A549 (cell line): ENCODE measurements at regions not wholly inside any gene's neighbourhood (a gene's known extent, or its start where the extent isn't known, plus 50 kb on each side); places are given as distances from the start of the nearest gene placed in this dataset.

Experiments
- ATAC-seq, 2 experiments: fragments of 200-7000 bp in 1 of 2; fragments of >200 bp in 1 of 2; cut with Nextera tagmentation in 1 of 2; cut with Tn5 transposase in 1 of 2; 3 replicates each; pipeline versions ENCODE4 v1.8.0 to v1.9.1; 2018 to 2020; ENCODE audit warnings: mild to moderate bottlenecking in 1 of 2, moderate library complexity in 1 of 2
- CTCF ChIA-PET: fragments of 300-600 bp; sonication (Branson Sonifier 250); formaldehyde crosslinking; extraction: SDS; loops from one replicate; lab custom pipeline; 2021; ENCODE audit warnings: antibody characterized with exemption, inconsistent platforms; lab: Yijun Ruan, JAX
- POLR2A ChIA-PET: fragments of 350-600 bp; formaldehyde crosslinking; extraction: SDS; loops from one replicate; lab custom pipeline; 2021; ENCODE audit warnings: antibody characterized with exemption, inconsistent platforms; lab: Yijun Ruan, JAX
- DNase-seq, 2 experiments: peaks; one replicate each; pipeline versions ENCODE4 v3.0.0 to v3.0.0-alpha.2; 2011 to 2016; ENCODE audit warnings: low read depth in 1 of 2, low spot score in 1 of 2
- FAIRE-seq: peaks from 2 replicates; lab custom pipeline; 2011; peaks lifted over from hg19 to GRCh38; lab: Jason Lieb, UNC
- H3K27ac ChIP-seq, 2 experiments: fragments of >200 bp; sonication (Bioruptor Twin); formaldehyde crosslinking; 3 replicates each; pipeline ENCODE4 v1.5.1; 2016 to 2017
- H3K4me1 ChIP-seq: fragments of >200 bp; sonication (Bioruptor Twin); formaldehyde crosslinking; 3 replicates; pipeline ENCODE4 v1.6.1; 2016
- H3K4me2 ChIP-seq: fragments of >200 bp; sonication (Bioruptor Twin); formaldehyde crosslinking; 3 replicates; pipeline ENCODE4 v1.6.1; 2016
- H3K4me3 ChIP-seq: fragments of >200 bp; sonication (Bioruptor Twin); formaldehyde crosslinking; 3 replicates; pipeline ENCODE4 v1.5.1; 2016
- H3K9me3 ChIP-seq: fragments of >200 bp; sonication (Bioruptor Twin); formaldehyde crosslinking; 3 replicates; pipeline ENCODE4 v1.6.1; 2016
- BHLHE40 ChIP-seq: IDR thresholded peaks from 2 replicates; pipeline ENCODE4 v1.6.1; 2012; ENCODE audit warnings: low read depth, low read length, inconsistent platforms
- CBX8 ChIP-seq: fragments of 200-600 bp; sonication (generic); IDR thresholded peaks from 2 replicates; pipeline ENCODE4 v1.6.1; 2016
- CHD2 ChIP-seq: fragments of 150-350 bp; IDR thresholded peaks from 2 replicates; pipeline ENCODE4 v1.6.1; 2014; ENCODE audit warnings: low read length; ENCODE audit not compliant: partially characterized antibody
- CHD4 ChIP-seq: fragments of 200-600 bp; sonication (generic); IDR thresholded peaks from 2 replicates; pipeline ENCODE4 v1.6.1; 2016; ENCODE audit warnings: antibody characterized with exemption, mild to moderate bottlenecking, borderline replicate concordance
- EHF ChIP-seq: fragments of 250-450 bp; sonication (Bioruptor Pico); IDR thresholded peaks from 2 replicates; pipeline ENCODE4 v1.5.0; 2020; ENCODE audit warnings: mild to moderate bottlenecking
- ESRRA ChIP-seq: fragments of 150-350 bp; IDR thresholded peaks from 2 replicates; pipeline ENCODE4 v1.6.1; 2014; ENCODE audit warnings: mild to moderate bottlenecking, low read length, borderline replicate concordance
- FOSB ChIP-seq: fragments of 250-450 bp; sonication (Bioruptor Pico); IDR thresholded peaks from 2 replicates; pipeline ENCODE4 v1.5.0; 2020; ENCODE audit warnings: mild to moderate bottlenecking, moderate library complexity
- FOSL2 ChIP-seq, 2 experiments: fragments of 450-650 bp in 1 of 2; fragments of >200 bp in 1 of 2; sonication (Bioruptor Twin) in 1 of 2; formaldehyde crosslinking; IDR thresholded peaks; 2 replicates each; pipeline versions ENCODE4 v1.5.0 to v1.6.1; 2016 to 2020; ENCODE audit warnings: mild to moderate bottlenecking in 1 of 2, moderate library complexity in 1 of 2
- FOXS1 ChIP-seq: fragments of 250-450 bp; sonication (Bioruptor Pico); IDR thresholded peaks from 2 replicates; pipeline ENCODE4 v1.5.0; 2020; ENCODE audit warnings: mild to moderate bottlenecking, moderate library complexity
- HDAC2 ChIP-seq: fragments of 200-600 bp; sonication (generic); IDR thresholded peaks from 2 replicates; pipeline ENCODE4 v1.6.1; 2016
- HOXA7 ChIP-seq: fragments of 250-450 bp; sonication (Bioruptor Pico); IDR thresholded peaks from 2 replicates; pipeline ENCODE4 v1.5.0; 2020; ENCODE audit warnings: mild to moderate bottlenecking, moderate library complexity
- HOXB5 ChIP-seq: fragments of 250-450 bp; sonication (Bioruptor Pico); IDR thresholded peaks from 2 replicates; pipeline ENCODE4 v1.5.0; 2020; ENCODE audit warnings: mild to moderate bottlenecking, moderate library complexity
- JUN ChIP-seq, 2 experiments: fragments of >200 bp; sonication (Bioruptor Twin); formaldehyde crosslinking; IDR thresholded peaks; 2 replicates in 1 of 2; 3 replicates in 1 of 2; pipeline ENCODE4 v1.6.1; 2016 to 2017
- KDM5A ChIP-seq: fragments of 200-600 bp; sonication (generic); IDR thresholded peaks from 2 replicates; pipeline ENCODE4 v1.6.1; 2016; ENCODE audit warnings: antibody characterized with exemption, mild to moderate bottlenecking
- MYC ChIP-seq: IDR thresholded peaks from 2 replicates; pipeline ENCODE4 v1.6.1; 2012; ENCODE audit warnings: mild to moderate bottlenecking, inconsistent platforms, low read length, improper control_type of control experiment, borderline replicate concordance
- NFE2L2 ChIP-seq: fragments of 150-350 bp; conservative IDR thresholded peaks from 2 replicates; pipeline ENCODE4 v1.6.1; 2014; ENCODE audit warnings: low read length
- NPAS2 ChIP-seq: fragments of 250-450 bp; sonication (Bioruptor Pico); IDR thresholded peaks from 2 replicates; pipeline ENCODE4 v1.8.0; 2022; ENCODE audit warnings: mild to moderate bottlenecking, moderate library complexity, borderline replicate concordance
- NR3C1 ChIP-seq: fragments of >200 bp; sonication (Bioruptor Twin); formaldehyde crosslinking; IDR thresholded peaks from 3 replicates; pipeline ENCODE4 v1.6.1; 2017
- POLR2A ChIP-seq: IDR thresholded peaks from 2 replicates; pipeline ENCODE4 v1.6.1; 2012; ENCODE audit warnings: mild to moderate bottlenecking, low read length
- POLR2AphosphoS2 ChIP-seq: conservative IDR thresholded peaks from 2 replicates; pipeline ENCODE4 v1.6.1; 2012; ENCODE audit warnings: low read length, improper control_type of control experiment, inconsistent platforms
- RCOR1 ChIP-seq: fragments of 150-350 bp; IDR thresholded peaks from 2 replicates; pipeline ENCODE4 v1.6.1; 2014; ENCODE audit warnings: antibody characterized with exemption, low read length, low read depth
- RFX5 ChIP-seq: fragments of 450-650 bp; IDR thresholded peaks from 2 replicates; pipeline ENCODE4 v1.7.1; 2014; ENCODE audit warnings: antibody characterized with exemption, mild to moderate bottlenecking, moderate library complexity
- SMC3 ChIP-seq: fragments of >200 bp; sonication (Bioruptor Twin); formaldehyde crosslinking; IDR thresholded peaks from 3 replicates; pipeline ENCODE4 v1.6.1; 2018; ENCODE audit warnings: inconsistent platforms
- SREBF2 ChIP-seq: fragments of 450-650 bp; IDR thresholded peaks from 2 replicates; pipeline ENCODE4 v1.6.1; 2014; ENCODE audit warnings: mild to moderate bottlenecking, moderate library complexity
- TFCP2L1 ChIP-seq: fragments of 250-450 bp; sonication (Bioruptor Pico); IDR thresholded peaks from 2 replicates; pipeline ENCODE4 v1.5.0; 2021; ENCODE audit warnings: mild to moderate bottlenecking
- TP53 ChIP-seq: fragments of 250-450 bp; sonication (Bioruptor Pico); IDR thresholded peaks from 2 replicates; pipeline ENCODE4 v1.5.0; 2021; ENCODE audit warnings: mild to moderate bottlenecking, moderate library complexity
- ZC3H11A ChIP-seq: fragments of 450-650 bp; IDR thresholded peaks from 2 replicates; pipeline ENCODE4 v1.6.1; 2014; ENCODE audit warnings: antibody characterized with exemption, mild to moderate bottlenecking
- ZFP36 ChIP-seq: fragments of 450-650 bp; IDR thresholded peaks from 2 replicates; pipeline ENCODE4 v1.6.1; 2014; ENCODE audit warnings: borderline replicate concordance; ENCODE audit not compliant: partially characterized antibody
- ZNF302 ChIP-seq: fragments of 250-450 bp; sonication (Bioruptor Pico); IDR thresholded peaks from 2 replicates; pipeline ENCODE4 v1.9.0; 2021; ENCODE audit warnings: inconsistent platforms, mild to moderate bottlenecking, moderate library complexity
- WGBS: methylation state at CpG from one replicate; pipeline ENCODE4 v1.1.6; 2017; ENCODE audit errors: missing lambda C conversion rate; 5-methylcytosine and 5-hydroxymethylcytosine counted together
- TF ChIP-seq, protein P1 (sequence below): fragments of 450-650 bp; IDR thresholded peaks from 2 replicates; pipeline ENCODE4 v1.6.1; 2014; ENCODE audit warnings: antibody characterized with exemption
- TF ChIP-seq, protein P2 (sequence below): IDR thresholded peaks from 2 replicates; pipeline ENCODE4 v1.6.1; 2012
- TF ChIP-seq, protein P3 (sequence below): fragments of >200 bp; sonication (Bioruptor Twin); formaldehyde crosslinking; IDR thresholded peaks from 3 replicates; pipeline ENCODE4 v1.5.1; 2016

DNA sequence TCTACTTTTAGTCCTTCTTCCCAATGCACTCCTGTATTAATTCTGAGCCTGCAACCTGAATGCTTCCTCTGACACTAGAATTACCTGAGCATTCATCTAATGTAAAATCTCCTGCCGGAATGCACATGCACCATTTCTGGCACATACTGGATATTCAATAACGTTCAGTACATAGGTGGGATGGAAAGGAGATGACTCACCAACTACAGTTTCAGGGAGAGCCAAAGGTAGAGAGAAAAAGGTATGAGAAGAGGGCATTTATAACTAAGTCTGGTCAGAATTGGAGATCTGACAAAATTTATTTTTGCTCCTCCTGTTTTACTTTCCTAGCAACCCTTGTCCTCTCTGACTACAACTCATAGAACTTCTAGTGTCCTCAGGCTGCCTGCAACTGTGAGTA lies 1954.1 kb upstream of the CELF4 start:
- TF ChIP-seq RCOR1 (no peak), FOSL2 (IDR thresholded peaks at IDR 0.05) (no peak), FOSL2 (CRISPR knock-in tag; IDR thresholded peaks at IDR 0.05) (no peak), POLR2A (no peak), HDAC2 (no peak), SREBF2 (no peak), CHD2 (no peak), MYC (no peak), NPAS2 (no peak), NR3C1 (no peak), HOXA7 (CRISPR knock-in tag) (no peak), ESRRA (no peak), ZNF302 (CRISPR knock-in tag) (no peak), EHF (no peak), ZC3H11A (no peak), TP53 (CRISPR knock-in tag) (no peak), KDM5A (no peak), NFE2L2 (no peak)
- TF ChIP-seq, protein P1, sequence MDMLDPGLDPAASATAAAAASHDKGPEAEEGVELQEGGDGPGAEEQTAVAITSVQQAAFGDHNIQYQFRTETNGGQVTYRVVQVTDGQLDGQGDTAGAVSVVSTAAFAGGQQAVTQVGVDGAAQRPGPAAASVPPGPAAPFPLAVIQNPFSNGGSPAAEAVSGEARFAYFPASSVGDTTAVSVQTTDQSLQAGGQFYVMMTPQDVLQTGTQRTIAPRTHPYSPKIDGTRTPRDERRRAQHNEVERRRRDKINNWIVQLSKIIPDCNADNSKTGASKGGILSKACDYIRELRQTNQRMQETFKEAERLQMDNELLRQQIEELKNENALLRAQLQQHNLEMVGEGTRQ: no peak
- TF ChIP-seq, protein P2, sequence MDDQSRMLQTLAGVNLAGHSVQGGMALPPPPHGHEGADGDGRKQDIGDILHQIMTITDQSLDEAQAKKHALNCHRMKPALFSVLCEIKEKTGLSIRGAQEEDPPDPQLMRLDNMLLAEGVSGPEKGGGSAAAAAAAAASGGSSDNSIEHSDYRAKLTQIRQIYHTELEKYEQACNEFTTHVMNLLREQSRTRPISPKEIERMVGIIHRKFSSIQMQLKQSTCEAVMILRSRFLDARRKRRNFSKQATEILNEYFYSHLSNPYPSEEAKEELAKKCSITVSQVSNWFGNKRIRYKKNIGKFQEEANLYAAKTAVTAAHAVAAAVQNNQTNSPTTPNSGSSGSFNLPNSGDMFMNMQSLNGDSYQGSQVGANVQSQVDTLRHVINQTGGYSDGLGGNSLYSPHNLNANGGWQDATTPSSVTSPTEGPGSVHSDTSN: no peak
- FAIRE-seq (no peak), DNase-seq (no peak), ATAC-seq (no peak)
- H3K4me1 ChIP-seq: peaks cover 9% of the 10 kb centered on the region; the same call in 1 of the 3 replicates
- ChIA-PET CTCF (no interaction called here), POLR2A (no interaction called here)
- 65% methylated on average over 2 of the region's 2 CpGs for WGBS
- H3K9me3 ChIP-seq: no peaks in the 10 kb centered on the region
- H3K27ac ChIP-seq: no peak overlapping the region
- no peak overlapping the region for H3K4me2 ChIP-seq
- H3K4me3 ChIP-seq: no peak overlapping the region

GRCh38 chr18:39515299-39515698 lies 1949.7 kb upstream of the CELF4 start:
- ATAC-seq (no peak), FAIRE-seq (no peak), DNase-seq (no peak)
- Histone ChIP-seq H3K9me3 (no peaks in the 10 kb centered on the region), H3K4me1 (no peaks in the 10 kb centered on the region), H3K27ac (no peak overlapping the region), H3K4me3 (no peak overlapping the region), H3K4me2 (no peak overlapping the region)
- ChIA-PET CTCF (no interaction called here), POLR2A (no interaction called here)
- WGBS: 86% methylated on average over 3 of the region's 3 CpGs
- TF ChIP-seq RCOR1 (no peak), KDM5A (no peak)

GRCh38 chr18:39513186-39513585 lies 1947.6 kb upstream of the CELF4 start:
- no peak overlapping the region for H3K4me2 ChIP-seq
- no peaks in the 10 kb centered on the region for H3K9me3 ChIP-seq
- no peak overlapping the region for H3K4me3 ChIP-seq
- ATAC-seq: no peak
- DNase-seq: no peak
- FAIRE-seq: no peak
- no peaks in the 10 kb centered on the region for H3K4me1 ChIP-seq
- WGBS: 88% methylated on average over 3 of the region's 3 CpGs
- CTCF ChIA-PET: no interaction called here
- no peak for TF ChIP-seq FOSB (CRISPR knock-in tag)
- TF ChIP-seq HOXB5 (CRISPR knock-in tag): no peak
- no peak for TF ChIP-seq ZFP36
- TF ChIP-seq POLR2AphosphoS2: no peak
- TF ChIP-seq BHLHE40: no peak
- TF ChIP-seq CBX8: no peak
- TF ChIP-seq, protein P3, sequence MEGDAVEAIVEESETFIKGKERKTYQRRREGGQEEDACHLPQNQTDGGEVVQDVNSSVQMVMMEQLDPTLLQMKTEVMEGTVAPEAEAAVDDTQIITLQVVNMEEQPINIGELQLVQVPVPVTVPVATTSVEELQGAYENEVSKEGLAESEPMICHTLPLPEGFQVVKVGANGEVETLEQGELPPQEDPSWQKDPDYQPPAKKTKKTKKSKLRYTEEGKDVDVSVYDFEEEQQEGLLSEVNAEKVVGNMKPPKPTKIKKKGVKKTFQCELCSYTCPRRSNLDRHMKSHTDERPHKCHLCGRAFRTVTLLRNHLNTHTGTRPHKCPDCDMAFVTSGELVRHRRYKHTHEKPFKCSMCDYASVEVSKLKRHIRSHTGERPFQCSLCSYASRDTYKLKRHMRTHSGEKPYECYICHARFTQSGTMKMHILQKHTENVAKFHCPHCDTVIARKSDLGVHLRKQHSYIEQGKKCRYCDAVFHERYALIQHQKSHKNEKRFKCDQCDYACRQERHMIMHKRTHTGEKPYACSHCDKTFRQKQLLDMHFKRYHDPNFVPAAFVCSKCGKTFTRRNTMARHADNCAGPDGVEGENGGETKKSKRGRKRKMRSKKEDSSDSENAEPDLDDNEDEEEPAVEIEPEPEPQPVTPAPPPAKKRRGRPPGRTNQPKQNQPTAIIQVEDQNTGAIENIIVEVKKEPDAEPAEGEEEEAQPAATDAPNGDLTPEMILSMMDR: no peak
- TF ChIP-seq SMC3: no peak
- TF ChIP-seq RCOR1: no peak
- no peak for TF ChIP-seq EHF
- TF ChIP-seq TFCP2L1 (CRISPR knock-in tag): no peak
- no peak for TF ChIP-seq FOXS1
- no peak for TF ChIP-seq JUN (IDR thresholded peaks at IDR 0.05)
- TF ChIP-seq RFX5: no peak
- TF ChIP-seq CHD4: no peak
- TF ChIP-seq, all 56 proteins: peak for 0
- no peak overlapping the region for H3K27ac ChIP-seq
- POLR2A ChIA-PET: no interaction called here
